CD4-positive, alpha-beta memory T cell (primary cell): ENCODE measurements at regions not wholly inside any gene's neighbourhood (a gene's known extent, or its start where the extent isn't known, plus 50 kb on each side); places are given as distances from the start of the nearest gene placed in this dataset.
A peak's percentile ranks its signal among the peaks of the same experiment; 100 is the strongest.
"Not testable (repeated sequence)": the region's sequence is repeated elsewhere in the genome, so short reads cannot be mapped to it uniquely, and the experiment has no call there.

Experiments used
- CTCF ChIA-PET: fragments of 350-600 bp; sonication (Branson Sonifier 250); formaldehyde crosslinking; loops from one replicate; lab custom pipeline; 2021; ENCODE audit warnings: inconsistent platforms; ENCODE audit not compliant: partially characterized antibody; lab: Charles Lee
- POLR2A ChIA-PET: fragments of 350-600 bp; sonication (Branson Sonifier 250); formaldehyde crosslinking; loops from one replicate; lab custom pipeline; 2021; ENCODE audit not compliant: partially characterized antibody; lab: Charles Lee
- DNase-seq, 5 donors: peaks; one replicate each; pipeline versions ENCODE4 v3.0.0 to v3.0.0-alpha.2; 2020 to 2022; ENCODE audit warnings: mixed read lengths in 1 of 5
- H3K27ac ChIP-seq: one replicate; pipeline ENCODE4 v1.7.0; 2013; ENCODE audit warnings: low read depth, low read length
- H3K27me3 ChIP-seq: 2 replicates; pipeline ENCODE4 v1.7.0; 2013; ENCODE audit warnings: mild to moderate bottlenecking, low read length, moderate library complexity; ENCODE audit not compliant: insufficient read depth
- H3K36me3 ChIP-seq: 2 replicates; pipeline ENCODE4 v1.7.0; 2013; ENCODE audit warnings: mild to moderate bottlenecking, low read length, moderate library complexity; ENCODE audit not compliant: insufficient read depth
- H3K4me1 ChIP-seq: 2 replicates; pipeline ENCODE4 v1.7.0; 2013; ENCODE audit warnings: mild to moderate bottlenecking, low read length, moderate library complexity; ENCODE audit not compliant: insufficient read depth
- H3K4me3 ChIP-seq, 2 donors: one replicate each; pipeline ENCODE4 v1.7.0; 2013; ENCODE audit warnings: low read length in 2 of 2, mild to moderate bottlenecking in 1 of 2
- H3K9me3 ChIP-seq, 2 donors: one replicate each; pipeline ENCODE4 v1.7.0; 2013; ENCODE audit warnings: low read length in 2 of 2, control low read depth in 1 of 2; ENCODE audit not compliant: control insufficient read depth in 1 of 2
- H3K27ac Mint-ChIP-seq, 7 donors: one replicate each; pipeline ENCODE4 v1.8.0; 2020 to 2021; ENCODE audit warnings: mixed read lengths in 7 of 7, mild to moderate bottlenecking in 6 of 7, inconsistent platforms in 3 of 7, moderate library complexity in 3 of 7
- H3K27me3 Mint-ChIP-seq, 2 donors: one replicate each; pipeline ENCODE4 v1.8.0; 2020 to 2021; ENCODE audit warnings: mixed read lengths in 2 of 2
- H3K36me3 Mint-ChIP-seq, 2 donors: one replicate each; pipeline ENCODE4 v1.8.0; 2020 to 2021; ENCODE audit warnings: mixed read lengths in 2 of 2, inconsistent platforms in 1 of 2, mild to moderate bottlenecking in 1 of 2
- H3K4me1 Mint-ChIP-seq, 4 donors: one replicate each; pipeline ENCODE4 v1.8.0; 2020 to 2021; ENCODE audit warnings: mixed read lengths in 4 of 4, mild to moderate bottlenecking in 1 of 4
- H3K4me3 Mint-ChIP-seq, 8 donors: one replicate each; pipeline ENCODE4 v1.8.0; 2020 to 2021; ENCODE audit warnings: mixed read lengths in 8 of 8, mild to moderate bottlenecking in 7 of 8, moderate library complexity in 6 of 8, inconsistent platforms in 3 of 8
- H3K9me3 Mint-ChIP-seq, 8 donors: one replicate each; pipeline ENCODE4 v1.8.0; 2020 to 2021; ENCODE audit warnings: mixed read lengths in 8 of 8, mild to moderate bottlenecking in 5 of 8, inconsistent platforms in 3 of 8, moderate library complexity in 1 of 8
- intact Hi-C: fragments of 100-400 bp; cut with micrococcal nuclease; formaldehyde crosslinking; loops from one replicate; pipeline ENCODE4 v1.15.1; 2023

DNA sequence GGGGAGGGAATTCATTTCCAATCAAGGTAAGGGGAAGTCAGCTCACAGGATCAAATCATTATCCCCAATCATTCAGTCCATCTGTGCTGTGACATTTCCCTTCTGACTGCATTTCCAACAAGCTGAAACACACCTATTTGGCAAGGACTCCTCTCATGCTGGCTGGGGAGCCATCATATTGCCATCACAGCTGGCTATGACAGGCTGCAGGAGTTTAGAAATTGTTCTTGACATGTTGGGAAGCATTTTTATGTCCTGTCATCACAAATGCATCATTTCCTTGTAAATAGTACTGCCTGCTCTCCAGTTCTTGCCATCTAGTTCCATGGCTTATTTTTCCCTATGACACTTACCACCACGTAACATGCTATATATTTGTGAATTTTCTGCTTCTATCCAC lies 113.9 kb upstream of the TMEM170B start:
- H3K27me3 ChIP-seq, result no peaks in the 10 kb centered on the region
- H3K4me1 Mint-ChIP-seq, result peaks cover 0 to 5% (median 3%) of the 10 kb centered on the region in 4 donors
- H3K27ac ChIP-seq, result no peak overlapping the region
- H3K36me3 Mint-ChIP-seq, result no peaks in the 10 kb centered on the region
- POLR2A ChIA-PET, result no interaction called here
- intact Hi-C loops, result no loop called here
- peaks cover 0 to 8% (median 0%) of the 10 kb centered on the region in 8 donors for H3K9me3 Mint-ChIP-seq
- peaks cover 4% of the 10 kb centered on the region for H3K4me1 ChIP-seq
- H3K4me3 Mint-ChIP-seq, result no peak overlapping the region
- no peaks in the 10 kb centered on the region for H3K9me3 ChIP-seq
- H3K4me3 ChIP-seq, result no peak overlapping the region
- no peaks in the 10 kb centered on the region for H3K36me3 ChIP-seq
- no peak for DNase-seq
- no peaks in the 10 kb centered on the region for H3K27me3 Mint-ChIP-seq
- CTCF ChIA-PET, result no interaction called here
- no peak overlapping the region for H3K27ac Mint-ChIP-seq

DNA sequence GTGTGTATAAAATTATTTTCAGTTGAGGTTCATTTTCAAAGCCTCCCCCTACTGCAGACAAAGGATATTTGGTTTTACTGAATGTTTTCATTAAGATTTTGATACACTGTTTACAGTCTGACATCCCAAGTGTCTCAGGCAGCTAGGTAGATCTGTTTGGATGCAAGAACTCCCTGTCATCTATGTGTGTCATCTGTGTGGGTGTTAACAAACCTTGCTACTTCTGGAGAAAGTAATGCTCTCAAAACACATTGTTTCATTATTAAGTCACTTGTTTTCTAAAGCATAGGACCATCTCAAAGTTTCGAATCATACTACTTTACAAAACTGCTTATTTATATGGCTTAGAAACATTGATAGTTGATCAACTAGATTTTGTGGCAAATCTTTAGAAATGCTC lies 114.5 kb upstream of the TMEM170B start:
- Mint-ChIP-seq H3K27me3 (no peaks in the 10 kb centered on the region), H3K27ac (no peak overlapping the region), H3K9me3 (peaks cover 0 to 8% (median 0%) of the 10 kb centered on the region in 8 donors), H3K36me3 (no peaks in the 10 kb centered on the region), H3K4me3 (no peak overlapping the region), H3K4me1 (no peaks in the 10 kb centered on the region)
- no peak overlapping the region for H3K4me3 ChIP-seq
- no peaks in the 10 kb centered on the region for H3K9me3 ChIP-seq
- H3K27me3 ChIP-seq, result no peaks in the 10 kb centered on the region
- DNase-seq, result no peak
- intact Hi-C loops, result no loop called here
- ChIA-PET CTCF (no interaction called here), POLR2A (no interaction called here)
- no peaks in the 10 kb centered on the region for H3K4me1 ChIP-seq
- H3K36me3 ChIP-seq, result no peaks in the 10 kb centered on the region
- no peak overlapping the region for H3K27ac ChIP-seq

DNA sequence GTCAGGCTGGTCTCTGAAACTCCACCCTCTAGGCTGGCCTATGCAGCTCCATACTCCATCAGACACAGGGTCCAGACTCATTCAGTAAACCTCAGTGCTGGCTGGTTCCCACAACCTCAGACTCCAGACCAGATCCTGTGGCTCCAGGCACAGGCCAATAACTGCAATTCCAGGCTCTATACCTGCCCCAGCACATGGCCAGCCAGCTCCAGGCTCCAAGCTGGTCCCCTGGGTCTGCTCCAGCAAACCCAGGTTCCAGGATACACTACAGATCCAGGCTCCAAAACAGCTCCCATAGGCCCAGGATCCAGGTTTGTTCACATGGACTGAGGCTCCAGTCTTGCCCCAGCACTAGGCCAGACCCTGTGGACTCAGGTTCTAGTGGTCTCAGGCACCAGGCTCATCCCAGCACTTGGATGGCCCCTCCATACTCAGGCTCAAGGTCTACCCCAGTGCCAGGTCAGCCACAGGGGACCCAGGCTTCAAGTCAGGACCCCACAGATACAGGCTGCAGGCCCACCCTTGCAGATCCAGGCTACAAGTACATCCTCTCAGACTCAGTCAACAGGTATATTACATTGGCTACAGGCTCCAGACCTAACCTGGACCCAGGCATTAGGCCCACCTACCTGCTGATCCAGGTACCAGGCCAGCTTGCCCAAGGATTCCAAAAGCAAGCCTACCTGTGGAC lies 117.6 kb upstream of the TMEM170B start:
- no peak overlapping the region for H3K27ac Mint-ChIP-seq
- no peak for DNase-seq
- Histone ChIP-seq H3K27ac (no peak overlapping the region), H3K4me3 (no peak overlapping the region), H3K9me3 (no peaks in the 10 kb centered on the region), H3K4me1 (peaks cover 3% of the 10 kb centered on the region), H3K36me3 (no peaks in the 10 kb centered on the region), H3K27me3 (no peaks in the 10 kb centered on the region)
- H3K9me3 Mint-ChIP-seq, result peaks cover 0 to 8% (median 0%) of the 10 kb centered on the region in 8 donors
- no peaks in the 10 kb centered on the region for H3K36me3 Mint-ChIP-seq
- peaks cover under 1 to 3% (median 2%) of the 10 kb centered on the region in 4 donors for H3K4me1 Mint-ChIP-seq
- POLR2A ChIA-PET, result no interaction called here
- H3K27me3 Mint-ChIP-seq, result no peaks in the 10 kb centered on the region
- no peak overlapping the region for H3K4me3 Mint-ChIP-seq
- CTCF ChIA-PET, result interaction anchor here (0.9 kb wide), 1 partner anchor 248 kb away, joined by 3 read pairs; no protein-coding TSS in a partner anchor
- intact Hi-C loops, result loop anchor here (10.0 kb wide), 1 partner anchor 55 kb away; no protein-coding TSS in a partner anchor

DNA sequence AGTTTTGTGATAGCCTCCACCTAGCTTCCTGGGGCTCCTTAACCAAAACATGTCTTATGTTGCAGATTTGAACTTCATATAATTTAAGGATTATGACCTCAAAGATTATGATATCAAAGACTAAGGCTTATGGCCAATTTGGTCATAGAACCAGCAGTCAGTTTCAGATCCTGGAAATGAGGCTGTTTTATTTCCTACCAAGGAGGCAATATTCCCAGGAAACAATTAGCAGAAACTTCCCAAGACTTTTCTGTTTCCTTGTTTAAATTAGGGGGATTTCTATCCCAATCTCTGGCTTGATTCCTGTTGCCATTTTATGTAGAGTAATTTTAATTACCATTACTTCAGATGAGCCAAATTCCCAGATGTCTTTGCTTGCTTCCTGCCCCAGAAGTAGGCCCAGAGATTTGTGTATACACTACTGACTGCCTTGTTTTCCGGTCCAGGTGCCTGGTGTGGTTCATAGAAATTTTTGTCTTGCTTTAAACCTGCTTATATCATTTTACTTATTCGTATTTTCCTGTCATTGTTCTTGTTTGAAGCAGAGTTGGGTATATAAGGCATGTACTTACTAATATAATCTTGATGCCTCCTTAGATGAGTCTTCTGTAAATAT lies 119.2 kb upstream of the TMEM170B start:
- DNase-seq, result no peak
- Histone ChIP-seq H3K27ac (no peak overlapping the region), H3K36me3 (no peaks in the 10 kb centered on the region), H3K4me3 (no peak overlapping the region), H3K9me3 (no peaks in the 10 kb centered on the region), H3K27me3 (no peaks in the 10 kb centered on the region), H3K4me1 (peaks cover 15% of the 10 kb centered on the region)
- intact Hi-C loops, result loop anchor here (10.0 kb wide), 1 partner anchor 54 kb away; no protein-coding TSS in a partner anchor
- POLR2A ChIA-PET, result no interaction called here
- Mint-ChIP-seq H3K36me3 (no peaks in the 10 kb centered on the region), H3K27ac (no peak overlapping the region), H3K4me1 (peaks cover 4 to 14% (median 11%) of the 10 kb centered on the region in 4 donors), H3K9me3 (peaks cover 0 to 8% (median 0%) of the 10 kb centered on the region in 8 donors), H3K27me3 (no peaks in the 10 kb centered on the region), H3K4me3 (no peak overlapping the region)
- CTCF ChIA-PET, result no interaction called here

DNA sequence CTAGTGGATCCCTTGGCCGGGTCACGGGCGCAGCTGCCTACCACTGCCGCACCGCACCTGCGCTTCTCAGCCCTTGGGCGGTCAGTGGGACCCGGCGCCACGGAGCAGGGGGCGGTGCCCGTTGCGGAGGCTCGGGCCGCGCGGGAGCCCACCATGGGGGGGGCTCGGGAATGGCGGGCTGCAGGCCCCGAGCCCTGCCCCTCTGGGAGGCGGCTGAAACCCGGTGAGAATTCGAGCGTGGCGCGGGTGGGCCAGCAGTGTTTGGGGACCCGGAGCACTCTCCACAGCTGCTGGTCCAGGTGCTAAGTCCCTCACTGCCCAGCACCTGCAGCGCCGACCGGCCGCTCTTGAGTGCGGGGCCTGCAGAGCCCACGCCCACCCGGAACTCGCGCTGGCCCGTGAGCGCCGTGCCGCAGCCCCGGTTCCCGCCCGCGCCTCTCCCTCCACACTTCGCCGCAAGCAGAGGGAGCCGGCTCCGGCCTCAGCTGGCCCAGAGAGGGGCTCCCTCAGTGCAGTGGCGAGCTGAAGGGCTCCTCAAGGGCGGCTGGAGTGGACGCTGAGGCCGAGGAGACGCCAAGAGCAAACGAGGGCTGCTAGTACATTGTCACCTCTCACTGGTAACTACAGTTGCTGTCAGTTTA lies 120.5 kb upstream of the TMEM170B start:
- Mint-ChIP-seq H3K27ac (no peak overlapping the region), H3K36me3 (no peaks in the 10 kb centered on the region), H3K4me1 (peaks cover 15 to 28% (median 20%) of the 10 kb centered on the region in 4 donors), H3K9me3 (peaks cover 0 to 8% (median 0%) of the 10 kb centered on the region in 8 donors), H3K27me3 (no peaks in the 10 kb centered on the region), H3K4me3 (no peak overlapping the region)
- Histone ChIP-seq H3K27ac (no peak overlapping the region), H3K9me3 (no peaks in the 10 kb centered on the region), H3K27me3 (no peaks in the 10 kb centered on the region), H3K4me3 (no peak overlapping the region), H3K36me3 (no peaks in the 10 kb centered on the region), H3K4me1 (peaks cover 29% of the 10 kb centered on the region)
- no peak for DNase-seq
- POLR2A ChIA-PET, result no interaction called here
- CTCF ChIA-PET, result interaction anchor here (0.7 to 4.5 kb wide), 6 partner anchors 35 to 273 kb away, joined by 3 to 29 read pairs (median 6); no protein-coding TSS in a partner anchor
- intact Hi-C loops, result loop anchor here (10.0 kb wide), 1 partner anchor 52 kb away; no protein-coding TSS in a partner anchor

DNA sequence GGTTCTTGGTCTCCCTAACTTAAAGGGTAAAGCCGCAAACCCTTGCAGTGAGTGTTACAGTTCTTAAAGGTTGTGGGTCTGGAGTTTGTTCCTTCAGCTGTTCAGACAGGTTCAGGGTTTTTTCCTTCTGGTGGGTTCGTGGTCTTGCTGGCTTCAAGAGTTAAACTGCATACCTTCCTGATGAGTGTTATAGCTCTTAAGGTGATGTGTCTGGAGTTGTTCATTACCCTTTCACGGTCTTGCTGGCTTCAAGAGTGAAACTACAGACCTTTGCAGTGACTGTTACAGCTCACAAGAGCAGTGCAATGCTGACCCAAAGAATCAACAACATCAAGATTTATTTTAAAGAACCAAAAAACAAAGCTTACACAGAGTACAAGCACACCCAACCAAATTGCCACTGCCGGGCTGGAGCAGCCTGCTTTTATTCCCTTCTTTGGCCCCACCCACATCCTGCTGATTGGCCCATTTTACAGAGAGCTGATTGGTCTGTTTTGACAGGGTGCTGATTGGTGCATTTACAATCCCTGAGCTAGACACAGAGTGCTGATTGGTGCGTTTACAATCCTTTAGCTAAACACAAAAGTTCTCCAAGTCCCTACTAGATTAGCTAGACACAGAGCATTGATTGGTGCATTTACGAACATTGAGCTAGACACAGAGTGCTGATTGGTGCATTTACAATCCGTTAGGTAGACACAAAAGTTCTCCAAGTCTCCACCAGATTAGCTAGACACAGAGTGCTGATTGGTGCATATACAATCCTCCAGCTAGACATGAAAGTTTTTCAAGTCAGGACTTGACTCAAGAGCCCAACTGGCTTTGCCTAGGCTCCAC lies 121.2 kb upstream of the TMEM170B start:
- peak overlapping the region in 4 of 7 donors; percentile 22 to 83 (median 56) for H3K27ac Mint-ChIP-seq
- intact Hi-C loops, result loop anchor here (10.0 kb wide), 1 partner anchor 52 kb away; no protein-coding TSS in a partner anchor
- H3K27me3 Mint-ChIP-seq, H3K4me3 ChIP-seq, POLR2A ChIA-PET, H3K9me3 Mint-ChIP-seq, H3K36me3 ChIP-seq, H3K27me3 ChIP-seq, H3K27ac ChIP-seq, H3K36me3 Mint-ChIP-seq, H3K9me3 ChIP-seq: not testable (repeated sequence)
- CTCF ChIA-PET, result interaction anchor here (0.7 to 4.5 kb wide), 7 partner anchors 18 to 273 kb away, joined by 3 to 29 read pairs (median 6); no protein-coding TSS in a partner anchor
- H3K4me3 Mint-ChIP-seq, result peak overlapping the region in 1 of 8 donors; percentile 7
- peaks cover 19 to 32% (median 24%) of the 10 kb centered on the region in 4 donors for H3K4me1 Mint-ChIP-seq
- DNase-seq, result peak in 2 of 5 donors; percentile 7 to 19
- peaks cover 34% of the 10 kb centered on the region for H3K4me1 ChIP-seq
